MM.1S (cell line): ENCODE measurements at regions not wholly inside any gene's neighbourhood (a gene's known extent, or its start where the extent isn't known, plus 50 kb on each side); places are given as distances from the start of the nearest gene placed in this dataset.

ENCODE experiments used
- DNase-seq: peaks from one replicate; pipeline ENCODE4 v3.0.0-alpha.2; 2015
- H2AFZ ChIP-seq: fragments of 300-600 bp; sonication (generic); 2 replicates; pipeline ENCODE4 v1.6.0; 2016; ENCODE audit warnings: antibody characterized with exemption, low read length
- H3F3A ChIP-seq: fragments of 300-600 bp; sonication (generic); 2 replicates; pipeline ENCODE4 v1.6.1; 2016; ENCODE audit warnings: mild to moderate bottlenecking, antibody characterized with exemption, low read length, moderate library complexity, mixed read lengths; ENCODE audit not compliant: insufficient read depth
- H3K27ac ChIP-seq: fragments of 300-600 bp; sonication (generic); 2 replicates; pipeline ENCODE4 v1.5.1; 2016; ENCODE audit warnings: mild to moderate bottlenecking, low read length
- H3K27me3 ChIP-seq: fragments of 300-600 bp; sonication (generic); replicated peaks from 2 replicates; pipeline ENCODE4 v1.6.0; 2016; ENCODE audit warnings: low read length; ENCODE audit not compliant: insufficient read depth
- H3K36me3 ChIP-seq: fragments of 300-600 bp; sonication (generic); replicated peaks from 2 replicates; pipeline ENCODE4 v1.6.1; 2016; ENCODE audit warnings: mild to moderate bottlenecking, low read length, mixed read lengths; ENCODE audit not compliant: insufficient read depth
- H3K4me1 ChIP-seq: fragments of 300-600 bp; sonication (generic); 2 replicates; pipeline ENCODE4 v1.6.1; 2016; ENCODE audit warnings: low read length, mixed read lengths
- H3K4me2 ChIP-seq: fragments of 300-600 bp; sonication (generic); 2 replicates; pipeline ENCODE4 v1.6.0; 2016; ENCODE audit warnings: low read depth, low read length
- H3K4me3 ChIP-seq: fragments of 300-600 bp; sonication (generic); 2 replicates; pipeline ENCODE4 v1.5.1; 2016; ENCODE audit warnings: low read length, mixed read lengths
- H3K79me2 ChIP-seq: fragments of 300-600 bp; sonication (generic); 2 replicates; pipeline ENCODE4 v1.6.1; 2016; ENCODE audit warnings: mixed run types, low read length, mixed read lengths
- H3K9ac ChIP-seq: fragments of 300-600 bp; sonication (generic); 2 replicates; pipeline ENCODE4 v1.6.1; 2016; ENCODE audit warnings: low read length, mixed read lengths
- H3K9me2 ChIP-seq: fragments of 300-600 bp; sonication (generic); replicated peaks from 2 replicates; pipeline ENCODE4 v1.6.1; 2016; ENCODE audit warnings: mild to moderate bottlenecking, low read length, mixed read lengths; ENCODE audit not compliant: insufficient read depth
- H3K9me3 ChIP-seq: fragments of 300-600 bp; sonication (generic); replicated peaks from 2 replicates; pipeline ENCODE4 v1.6.1; 2016; ENCODE audit warnings: mild to moderate bottlenecking, low read length, mixed read lengths; ENCODE audit not compliant: insufficient read depth
- H4K20me1 ChIP-seq: fragments of 300-600 bp; sonication (generic); 2 replicates; pipeline ENCODE4 v1.6.1; 2016; ENCODE audit warnings: mild to moderate bottlenecking, low read length, moderate library complexity, mixed read lengths; ENCODE audit not compliant: insufficient read depth
- CTCF ChIP-seq: fragments of 300-600 bp; sonication (generic); IDR thresholded peaks from 2 replicates; pipeline ENCODE4 v1.5.1; 2016; ENCODE audit warnings: antibody characterized with exemption, low read length, mixed read lengths
- EZH2 ChIP-seq: fragments of 300-600 bp; sonication (generic); optimal IDR thresholded peaks from 2 replicates; pipeline ENCODE3; 2017; ENCODE audit warnings: low read depth, mild to moderate bottlenecking, antibody characterized with exemption, low read length, mixed read lengths
- EZH2phosphoT487 ChIP-seq: fragments of 300-600 bp; sonication (generic); IDR thresholded peaks from 2 replicates; pipeline ENCODE4 v1.6.1; 2018; ENCODE audit warnings: antibody characterized with exemption, low read length

- Histone ChIP-seq H4K20me1 (no peaks in the 10 kb centered on the region), H3K9ac (no peak overlapping the region), H3K27me3 (no peaks in the 10 kb centered on the region), H3K4me1 (no peaks in the 10 kb centered on the region), H3K36me3 (no peaks in the 10 kb centered on the region), H3K4me2 (no peak overlapping the region), H3K4me3 (no peak overlapping the region), H3K9me3 (no peaks in the 10 kb centered on the region; the same call in 1 of the 2 replicates), H3K9me2 (no peaks in the 10 kb centered on the region), H3K27ac (no peak overlapping the region), H3F3A (no peaks in the 10 kb centered on the region), H3K79me2 (no peaks in the 10 kb centered on the region), H2AFZ (no peak overlapping the region)
- no peak for TF ChIP-seq EZH2phosphoT487
- no peak for TF ChIP-seq CTCF
- no peak for TF ChIP-seq EZH2
- no peak for DNase-seq
Observed at GRCh38 chr18:77820472-77820871, 570.8 kb downstream of the GALR1 start.

GRCh38 chr18:77821892-77822291 lies 572.2 kb downstream of the GALR1 start:
- Histone ChIP-seq H3K4me1 (no peaks in the 10 kb centered on the region), H3K36me3 (no peaks in the 10 kb centered on the region), H3K9me2 (no peaks in the 10 kb centered on the region)

GRCh38 chr18:77822632-77823031 lies 573.0 kb downstream of the GALR1 start:
- Histone ChIP-seq H3K4me2 (no peak overlapping the region), H3K4me3 (no peak overlapping the region), H3K27me3 (no peaks in the 10 kb centered on the region), H3K9ac (no peak overlapping the region), H3K79me2 (no peaks in the 10 kb centered on the region), H3K9me2 (no peaks in the 10 kb centered on the region), H2AFZ (no peak overlapping the region), H3K36me3 (no peaks in the 10 kb centered on the region), H3K27ac (no peak overlapping the region), H4K20me1 (no peaks in the 10 kb centered on the region), H3K9me3 (no peaks in the 10 kb centered on the region), H3K4me1 (no peaks in the 10 kb centered on the region), H3F3A (no peaks in the 10 kb centered on the region)
- TF ChIP-seq EZH2phosphoT487 (no peak), CTCF (no peak), EZH2 (no peak)
- DNase-seq, result no peak

More at GRCh38 chr18:77821892-77822291, 572.2 kb downstream of the GALR1 start:
- no peaks in the 10 kb centered on the region for H3K79me2 ChIP-seq
- no peaks in the 10 kb centered on the region for H3F3A ChIP-seq
- H4K20me1 ChIP-seq, result no peaks in the 10 kb centered on the region
- H3K27ac ChIP-seq, result no peak overlapping the region
- H3K9me3 ChIP-seq, result no peaks in the 10 kb centered on the region
- H3K4me3 ChIP-seq, result no peak overlapping the region
- no peak overlapping the region for H2AFZ ChIP-seq
- no peaks in the 10 kb centered on the region for H3K27me3 ChIP-seq
- DNase-seq, result no peak
- no peak overlapping the region for H3K4me2 ChIP-seq
- TF ChIP-seq CTCF (no peak), EZH2phosphoT487 (no peak), EZH2 (no peak)
- no peak overlapping the region for H3K9ac ChIP-seq
